Panc1 (cell line): ENCODE measurements at regions not wholly inside any gene's neighbourhood (a gene's known extent, or its start where the extent isn't known, plus 50 kb on each side); places are given as distances from the start of the nearest gene placed in this dataset.

Experiments
- CTCF ChIP-seq: fragments of 450-650 bp; IDR thresholded peaks from 2 replicates; pipeline ENCODE4 v1.5.1; 2017; ENCODE audit warnings: mild to moderate bottlenecking
- POLR2AphosphoS5 ChIP-seq: IDR thresholded peaks from 2 replicates; pipeline ENCODE4 v1.6.1; 2012; ENCODE audit warnings: mild to moderate bottlenecking, low read depth, low read length, moderate library complexity
- REST ChIP-seq, 2 experiments: IDR thresholded peaks; 2 replicates each; pipeline ENCODE4 v1.6.1; 2011 to 2012; ENCODE audit warnings: low read depth in 2 of 2, control low read depth in 1 of 2, low read length in 1 of 2, mild to moderate bottlenecking in 1 of 2, moderate library complexity in 1 of 2; ENCODE audit not compliant: insufficient read depth in 1 of 2
- SIN3A ChIP-seq: IDR thresholded peaks from 2 replicates; pipeline ENCODE4 v1.6.1; 2012; ENCODE audit warnings: low read depth, mild to moderate bottlenecking, low read length, moderate library complexity, borderline replicate concordance; ENCODE audit not compliant: insufficient read depth
- TCF7L2 ChIP-seq: IDR thresholded peaks from 2 replicates; pipeline ENCODE4 v1.6.1; 2011; ENCODE audit warnings: mild to moderate bottlenecking, low read depth, low read length, inconsistent platforms

- no peak for TF ChIP-seq CTCF
- no peak for TF ChIP-seq SIN3A
- TF ChIP-seq REST (IDR thresholded peaks at IDR 0.05; ENCODE audit: insufficient read depth in 1 of 2, low read depth in 2 of 2, low read length in 1 of 2): no peak
- TF ChIP-seq POLR2AphosphoS5: no peak
- no peak for TF ChIP-seq TCF7L2
These were observed 513.2 kb upstream of the WWC1 start for GRCh38 chr5:167778228-167778627.
